Tibial nerve (tissue), 4 donors: ENCODE measurements at regions not wholly inside any gene's neighbourhood (a gene's known extent, or its start where the extent isn't known, plus 50 kb on each side); places are given as distances from the start of the nearest gene placed in this dataset.

ENCODE experiments used
- EP300 ChIP-seq, 2 donors: sonication (generic); formaldehyde crosslinking; IDR thresholded peaks; one replicate each; pipeline ENCODE4 v1.6.1; 2017; ENCODE audit warnings: antibody characterized with exemption in 2 of 2, mild to moderate bottlenecking in 1 of 2
- POLR2A ChIP-seq, 2 donors: fragments of 450-650 bp; IDR thresholded peaks; one replicate each; pipeline ENCODE4 v1.6.1; 2017; ENCODE audit warnings: antibody characterized with exemption in 2 of 2, mild to moderate bottlenecking in 2 of 2, moderate library complexity in 2 of 2
- TF ChIP-seq, protein P1 (sequence below), 5 experiments: fragments of 200-600 bp in 3 of 5; fragments of 450-650 bp in 2 of 5; sonication (generic) in 3 of 5; IDR thresholded peaks; one replicate each; pipeline ENCODE4 v1.5.1; 2016 to 2019; ENCODE audit warnings: antibody characterized with exemption in 5 of 5, mild to moderate bottlenecking in 3 of 5, moderate library complexity in 2 of 5

DNA sequence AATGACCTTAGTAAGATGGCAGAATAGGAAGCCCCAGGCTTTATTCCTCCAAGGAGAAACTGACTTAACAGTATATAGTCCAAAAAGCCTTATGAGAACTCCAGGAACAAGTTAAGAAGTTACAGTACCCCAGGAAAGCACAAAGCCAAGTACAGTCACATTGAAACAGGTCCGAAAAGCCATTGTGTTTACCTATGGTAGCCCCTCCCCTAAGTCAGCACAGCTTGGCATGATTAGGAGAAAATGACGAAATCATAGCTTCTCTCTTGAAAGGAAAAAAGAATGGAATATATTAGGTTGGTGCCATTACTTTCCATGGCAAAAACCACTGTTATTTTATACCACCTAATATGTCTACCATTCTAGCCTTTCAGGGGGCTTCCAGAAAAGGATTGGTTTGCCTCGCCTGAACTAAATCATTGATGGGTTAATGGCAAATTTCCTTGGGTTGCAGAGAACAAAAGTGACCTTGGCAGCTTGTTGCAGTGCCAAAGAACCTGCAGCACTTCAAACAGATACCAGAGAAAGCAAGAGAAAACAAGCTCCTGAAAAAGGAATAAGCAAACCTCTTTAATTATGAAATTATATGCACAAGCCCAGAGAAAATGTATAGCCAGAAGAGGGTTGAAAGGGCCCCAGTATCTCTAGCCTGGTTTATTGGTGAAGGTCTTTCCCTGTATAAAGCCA lies 130.6 kb downstream of the PTCHD1 start:
- TF ChIP-seq, protein P1, sequence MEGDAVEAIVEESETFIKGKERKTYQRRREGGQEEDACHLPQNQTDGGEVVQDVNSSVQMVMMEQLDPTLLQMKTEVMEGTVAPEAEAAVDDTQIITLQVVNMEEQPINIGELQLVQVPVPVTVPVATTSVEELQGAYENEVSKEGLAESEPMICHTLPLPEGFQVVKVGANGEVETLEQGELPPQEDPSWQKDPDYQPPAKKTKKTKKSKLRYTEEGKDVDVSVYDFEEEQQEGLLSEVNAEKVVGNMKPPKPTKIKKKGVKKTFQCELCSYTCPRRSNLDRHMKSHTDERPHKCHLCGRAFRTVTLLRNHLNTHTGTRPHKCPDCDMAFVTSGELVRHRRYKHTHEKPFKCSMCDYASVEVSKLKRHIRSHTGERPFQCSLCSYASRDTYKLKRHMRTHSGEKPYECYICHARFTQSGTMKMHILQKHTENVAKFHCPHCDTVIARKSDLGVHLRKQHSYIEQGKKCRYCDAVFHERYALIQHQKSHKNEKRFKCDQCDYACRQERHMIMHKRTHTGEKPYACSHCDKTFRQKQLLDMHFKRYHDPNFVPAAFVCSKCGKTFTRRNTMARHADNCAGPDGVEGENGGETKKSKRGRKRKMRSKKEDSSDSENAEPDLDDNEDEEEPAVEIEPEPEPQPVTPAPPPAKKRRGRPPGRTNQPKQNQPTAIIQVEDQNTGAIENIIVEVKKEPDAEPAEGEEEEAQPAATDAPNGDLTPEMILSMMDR (IDR thresholded peaks at IDR 0.05) = no peak
- TF ChIP-seq EP300 (IDR thresholded peaks at IDR 0.05) (no peak), POLR2A (IDR thresholded peaks at IDR 0.05) (no peak)
